ENCODE measurements at regions not wholly inside any gene's neighbourhood (a gene's known extent, or its start where the extent isn't known, plus 50 kb on each side); places are given as distances from the start of the nearest gene placed in this dataset.
A peak's percentile ranks its signal among the peaks of the same experiment; 100 is the strongest.
"Not testable (repeated sequence)": the region's sequence is repeated elsewhere in the genome, so short reads cannot be mapped to it uniquely, and the experiment has no call there.

- Histone ChIP-seq H2AFZ (ENCODE audit: low read length, unreplicated experiment) (no peak overlapping the region), H3K27ac (ENCODE audit: low read depth, low read length) (no peak overlapping the region), H3K36me3 (ENCODE audit: insufficient read depth, low read length) (no peaks in the 10 kb centered on the region), H3K79me2 (ENCODE audit: control insufficient read depth, insufficient read depth, low read length, unreplicated experiment) (no peaks in the 10 kb centered on the region), H3K27me3 (ENCODE audit: insufficient read depth, low read length) (no peaks in the 10 kb centered on the region), H3K4me3 (ENCODE audit: low read depth, low read length) (no peak overlapping the region), H3K4me1 (ENCODE audit: control insufficient read depth, insufficient read depth, low read length, unreplicated experiment) (no peaks in the 10 kb centered on the region)
Observed at GRCh38 chr3:55271549-55271948, 215.6 kb downstream of the WNT5A start.

- Histone ChIP-seq H3K4me3 (ENCODE audit: low read depth, low read length) (no peak overlapping the region), H3K27ac (ENCODE audit: low read depth, low read length) (no peak overlapping the region), H3K36me3 (ENCODE audit: insufficient read depth, low read length) (no peaks in the 10 kb centered on the region), H3K4me1 (ENCODE audit: control insufficient read depth, insufficient read depth, low read length, unreplicated experiment) (no peaks in the 10 kb centered on the region), H2AFZ (ENCODE audit: low read length, unreplicated experiment) (no peak overlapping the region), H3K79me2 (ENCODE audit: control insufficient read depth, insufficient read depth, low read length, unreplicated experiment) (no peaks in the 10 kb centered on the region), H3K27me3 (ENCODE audit: insufficient read depth, low read length) (no peaks in the 10 kb centered on the region)
Observed at GRCh38 chr3:55270976-55271375, 216.1 kb downstream of the WNT5A start.

DNA sequence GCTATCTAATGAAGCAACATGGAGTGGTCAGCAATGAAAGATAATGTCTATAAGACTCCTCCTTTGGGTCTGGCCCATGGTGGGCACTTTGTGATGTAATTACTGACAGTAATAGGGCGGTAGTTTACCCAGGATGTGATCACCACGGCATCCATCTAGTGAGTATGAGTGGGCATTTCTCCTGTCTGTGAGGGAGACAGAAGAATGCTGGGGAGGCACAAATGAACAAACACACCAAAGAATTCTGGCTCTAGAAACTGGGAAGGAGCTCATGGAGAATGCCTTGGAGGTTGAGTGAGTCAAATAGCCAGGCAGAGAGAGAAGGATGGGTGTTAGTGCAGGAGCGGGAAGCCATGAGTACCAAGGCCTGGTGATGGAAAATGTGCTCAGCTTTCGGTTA is 217.5 kb downstream of the WNT5A start:
- H3K27me3 ChIP-seq (ENCODE audit: insufficient read depth, low read length), result no peaks in the 10 kb centered on the region
- H3K27ac ChIP-seq (ENCODE audit: low read depth, low read length), result no peak overlapping the region
- H3K4me1 ChIP-seq (ENCODE audit: control insufficient read depth, insufficient read depth, low read length, unreplicated experiment), result no peaks in the 10 kb centered on the region
- no peak overlapping the region for H3K4me3 ChIP-seq (ENCODE audit: low read depth, low read length)
- H2AFZ ChIP-seq (ENCODE audit: low read length, unreplicated experiment), result no peak overlapping the region
- H3K36me3 ChIP-seq (ENCODE audit: insufficient read depth, low read length), result no peaks in the 10 kb centered on the region
- H3K79me2 ChIP-seq (ENCODE audit: control insufficient read depth, insufficient read depth, low read length, unreplicated experiment), result no peaks in the 10 kb centered on the region

- Histone ChIP-seq H3K27ac (ENCODE audit: low read depth, low read length) (no peak overlapping the region), H3K27me3 (ENCODE audit: insufficient read depth, low read length) (no peaks in the 10 kb centered on the region), H3K36me3 (ENCODE audit: insufficient read depth, low read length) (no peaks in the 10 kb centered on the region), H3K79me2 (ENCODE audit: control insufficient read depth, insufficient read depth, low read length, unreplicated experiment) (no peaks in the 10 kb centered on the region), H3K4me1 (ENCODE audit: control insufficient read depth, insufficient read depth, low read length, unreplicated experiment) (no peaks in the 10 kb centered on the region), H2AFZ (ENCODE audit: low read length, unreplicated experiment) (no peak overlapping the region), H3K4me3 (ENCODE audit: low read depth, low read length) (no peak overlapping the region)
Observed at GRCh38 chr3:55269096-55269495, 218.0 kb downstream of the WNT5A start.

DNA sequence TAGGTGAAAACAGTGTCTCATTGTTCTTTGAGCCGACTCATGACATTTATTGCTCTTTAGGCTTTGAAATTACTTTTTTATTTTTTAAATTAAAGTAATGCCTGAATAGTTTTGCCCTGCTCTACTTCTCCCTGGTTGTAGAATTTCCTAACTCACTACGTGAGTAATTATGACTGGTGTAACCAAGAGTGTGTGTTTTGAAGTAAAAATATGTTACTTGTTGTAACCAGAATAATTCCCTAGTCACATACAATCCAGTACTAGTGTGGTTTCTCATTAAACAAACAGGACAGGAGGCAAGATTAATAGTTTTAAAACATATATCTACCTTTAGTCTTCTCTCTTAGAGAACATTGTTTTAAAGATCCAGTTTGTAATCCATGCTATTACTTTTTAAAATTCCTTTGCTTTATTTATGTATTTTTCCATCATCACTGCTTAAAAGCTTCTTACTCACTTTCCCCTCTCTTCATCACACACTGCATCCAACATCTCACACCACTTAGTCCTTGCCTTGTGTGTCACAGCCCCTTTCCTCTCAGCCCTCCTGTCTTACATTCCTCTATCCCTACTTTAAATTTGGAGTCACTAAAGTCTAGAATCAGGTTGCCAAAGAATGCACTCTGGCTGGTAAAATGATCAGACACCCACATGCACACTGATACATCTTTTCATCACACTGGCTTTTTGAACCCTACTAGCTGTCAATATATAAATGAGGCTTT is 219.7 kb downstream of the WNT5A start:
- Histone ChIP-seq H3K4me3 (ENCODE audit: low read depth, low read length) (no peak overlapping the region), H3K27me3 (ENCODE audit: insufficient read depth, low read length) (no peaks in the 10 kb centered on the region), H3K4me1 (ENCODE audit: control insufficient read depth, insufficient read depth, low read length, unreplicated experiment) (no peaks in the 10 kb centered on the region), H3K27ac (ENCODE audit: low read depth, low read length) (no peak overlapping the region; the same call in 1 of the 2 replicates), H3K36me3 (ENCODE audit: insufficient read depth, low read length) (no peaks in the 10 kb centered on the region), H3K79me2 (ENCODE audit: control insufficient read depth, insufficient read depth, low read length, unreplicated experiment) (no peaks in the 10 kb centered on the region), H2AFZ (ENCODE audit: low read length, unreplicated experiment) (no peak overlapping the region)

DNA sequence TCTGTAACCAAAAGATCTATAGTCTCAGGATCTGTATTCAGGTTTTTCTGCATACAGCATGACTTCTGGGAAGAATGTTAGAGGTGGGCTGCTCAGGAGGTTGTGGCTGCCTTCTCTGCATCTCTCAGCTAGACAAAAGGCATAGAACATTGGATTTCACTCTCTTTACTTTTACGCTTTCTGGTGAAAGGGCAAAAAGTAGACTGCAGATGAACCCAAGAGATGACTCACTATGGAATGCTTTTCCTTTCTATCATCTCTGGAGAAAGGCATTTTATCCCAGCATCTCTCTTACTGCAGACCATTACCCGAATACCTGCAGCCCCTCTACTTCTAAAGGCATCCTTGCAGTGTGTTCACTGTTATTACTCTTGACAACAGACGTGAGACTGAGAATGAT is 222.2 kb downstream of the WNT5A start:
- H3K79me2 ChIP-seq (ENCODE audit: control insufficient read depth, insufficient read depth, low read length, unreplicated experiment), result no peaks in the 10 kb centered on the region
- H3K27ac ChIP-seq (ENCODE audit: low read depth, low read length), result no peak overlapping the region
- no peaks in the 10 kb centered on the region for H3K36me3 ChIP-seq (ENCODE audit: insufficient read depth, low read length)
- no peaks in the 10 kb centered on the region for H3K4me1 ChIP-seq (ENCODE audit: control insufficient read depth, insufficient read depth, low read length, unreplicated experiment)
- H2AFZ ChIP-seq (ENCODE audit: low read length, unreplicated experiment), result no peak overlapping the region
- H3K27me3 ChIP-seq (ENCODE audit: insufficient read depth, low read length), result no peaks in the 10 kb centered on the region
- H3K4me3 ChIP-seq (ENCODE audit: low read depth, low read length), result no peak overlapping the region

DNA sequence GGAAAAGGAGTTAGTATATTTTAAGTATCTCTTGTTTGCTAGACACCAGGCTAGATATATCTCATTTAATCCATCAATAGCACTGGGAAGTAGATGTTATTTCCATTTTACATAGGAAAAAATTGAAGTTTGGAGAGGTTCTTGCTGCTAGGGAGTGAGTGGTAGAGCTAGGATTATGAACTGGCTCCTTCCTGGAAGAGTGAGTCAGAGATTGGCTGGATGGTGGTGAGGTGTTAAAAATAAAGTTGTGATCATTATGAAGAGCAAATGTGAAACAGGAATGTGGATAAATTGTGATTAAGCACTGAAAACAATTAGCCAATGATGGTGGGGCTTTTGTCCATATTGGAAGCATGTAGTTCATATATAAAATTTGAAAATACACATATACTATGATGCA is 234.2 kb downstream of the WNT5A start:
- H3K4me1 ChIP-seq (ENCODE audit: control insufficient read depth, insufficient read depth, low read length, unreplicated experiment), result no peaks in the 10 kb centered on the region
- no peak overlapping the region for H2AFZ ChIP-seq (ENCODE audit: low read length, unreplicated experiment)
- no peaks in the 10 kb centered on the region for H3K27me3 ChIP-seq (ENCODE audit: insufficient read depth, low read length)
- no peaks in the 10 kb centered on the region for H3K79me2 ChIP-seq (ENCODE audit: control insufficient read depth, insufficient read depth, low read length, unreplicated experiment)
- H3K4me3 ChIP-seq (ENCODE audit: low read depth, low read length), result no peak overlapping the region
- no peak overlapping the region for H3K27ac ChIP-seq (ENCODE audit: low read depth, low read length)
- no peaks in the 10 kb centered on the region for H3K36me3 ChIP-seq (ENCODE audit: insufficient read depth, low read length)

DNA sequence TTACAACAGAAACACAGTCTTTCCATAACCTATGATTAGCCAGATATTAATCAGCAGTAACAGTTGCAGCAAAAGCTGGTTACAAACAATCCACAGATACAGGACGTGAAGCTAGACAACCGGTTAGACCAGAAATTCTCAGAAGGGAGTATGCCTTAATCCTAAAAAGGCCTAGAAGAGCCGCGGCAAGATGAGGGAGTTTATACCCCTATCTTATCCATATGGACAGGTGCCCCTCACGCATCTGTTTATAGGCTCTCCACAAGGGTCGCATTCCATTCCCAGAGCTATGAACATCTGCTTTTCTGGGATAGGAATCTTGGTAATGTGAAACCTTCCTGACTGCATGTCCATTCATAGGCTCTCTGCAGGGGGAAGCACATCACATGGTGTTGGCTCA is 237.9 kb downstream of the WNT5A start:
- H3K36me3 ChIP-seq (ENCODE audit: insufficient read depth, low read length); H2AFZ ChIP-seq (ENCODE audit: low read length, unreplicated experiment); H3K79me2 ChIP-seq (ENCODE audit: control insufficient read depth, insufficient read depth, low read length, unreplicated experiment); H3K4me3 ChIP-seq (ENCODE audit: low read depth, low read length); H3K4me1 ChIP-seq (ENCODE audit: control insufficient read depth, insufficient read depth, low read length, unreplicated experiment); H3K27ac ChIP-seq (ENCODE audit: low read depth, low read length); H3K27me3 ChIP-seq (ENCODE audit: insufficient read depth, low read length): not testable (repeated sequence)

- H3K79me2 ChIP-seq (ENCODE audit: control insufficient read depth, insufficient read depth, low read length, unreplicated experiment), result no peaks in the 10 kb centered on the region
- H3K4me1 ChIP-seq (ENCODE audit: control insufficient read depth, insufficient read depth, low read length, unreplicated experiment), result no peaks in the 10 kb centered on the region
- no peak overlapping the region for H3K27ac ChIP-seq (ENCODE audit: low read depth, low read length)
- no peaks in the 10 kb centered on the region for H3K36me3 ChIP-seq (ENCODE audit: insufficient read depth, low read length)
- H3K27me3 ChIP-seq (ENCODE audit: insufficient read depth, low read length), result no peaks in the 10 kb centered on the region
- no peak overlapping the region for H3K4me3 ChIP-seq (ENCODE audit: low read depth, low read length)
- no peak overlapping the region for H2AFZ ChIP-seq (ENCODE audit: low read length, unreplicated experiment)
Observed at GRCh38 chr3:55247666-55248065, 239.4 kb downstream of the WNT5A start.

- H2AFZ ChIP-seq (ENCODE audit: low read length, unreplicated experiment), result peak overlapping the region; percentile 91
- no peaks in the 10 kb centered on the region for H3K4me1 ChIP-seq (ENCODE audit: control insufficient read depth, insufficient read depth, low read length, unreplicated experiment)
- no peak overlapping the region for H3K27ac ChIP-seq (ENCODE audit: low read depth, low read length)
- H3K27me3 ChIP-seq (ENCODE audit: insufficient read depth, low read length), result no peaks in the 10 kb centered on the region
- H3K36me3 ChIP-seq (ENCODE audit: insufficient read depth, low read length), result no peaks in the 10 kb centered on the region
- H3K4me3 ChIP-seq (ENCODE audit: low read depth, low read length), result peak overlapping the region; percentile 65
- no peaks in the 10 kb centered on the region for H3K79me2 ChIP-seq (ENCODE audit: control insufficient read depth, insufficient read depth, low read length, unreplicated experiment)
Observed at GRCh38 chr3:55246033-55246432, 241.1 kb downstream of the WNT5A start.

DNA sequence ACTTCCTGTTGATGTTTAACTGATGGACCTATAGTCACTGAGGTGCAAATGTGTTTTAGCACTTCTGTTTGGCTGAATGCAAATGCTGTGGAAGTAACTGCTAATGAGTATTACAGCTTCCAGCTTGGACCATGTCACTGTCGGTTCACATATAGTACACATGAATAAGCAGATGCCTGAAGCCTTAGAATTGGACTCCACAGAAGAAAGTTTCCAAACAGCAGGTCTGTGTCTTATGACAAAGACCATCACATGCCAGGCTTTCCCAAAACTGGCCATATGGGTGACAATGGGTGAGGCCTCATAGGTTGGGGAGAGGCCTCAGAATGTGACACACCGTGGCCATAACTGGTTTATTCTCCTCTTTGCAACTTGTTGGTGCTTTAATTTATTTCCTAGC is 241.8 kb downstream of the WNT5A start:
- Histone ChIP-seq H3K4me3 (ENCODE audit: low read depth, low read length) (0 out of 2 replicates have a peak overlapping the region, but pooled peaks have one; percentile 65), H3K27me3 (ENCODE audit: insufficient read depth, low read length) (no peaks in the 10 kb centered on the region), H2AFZ (ENCODE audit: low read length, unreplicated experiment) (peak overlapping the region; percentile 91), H3K79me2 (ENCODE audit: control insufficient read depth, insufficient read depth, low read length, unreplicated experiment) (no peaks in the 10 kb centered on the region), H3K27ac (ENCODE audit: low read depth, low read length) (no peak overlapping the region), H3K36me3 (ENCODE audit: insufficient read depth, low read length) (no peaks in the 10 kb centered on the region), H3K4me1 (ENCODE audit: control insufficient read depth, insufficient read depth, low read length, unreplicated experiment) (no peaks in the 10 kb centered on the region)
